Midbrain (tissue), 1 donor: ENCODE measurements at regions not wholly inside any gene's neighbourhood (a gene's known extent, or its start where the extent isn't known, plus 50 kb on each side); places are given as distances from the start of the nearest gene placed in this dataset.
"Not testable (repeated sequence)": the region's sequence is repeated elsewhere in the genome, so short reads cannot be mapped to it uniquely, and the experiment has no call there.

ENCODE experiments used
- DNase-seq: peaks from one replicate; lab custom pipeline; 2025; lab: John Stamatoyannopoulos, UW

DNA sequence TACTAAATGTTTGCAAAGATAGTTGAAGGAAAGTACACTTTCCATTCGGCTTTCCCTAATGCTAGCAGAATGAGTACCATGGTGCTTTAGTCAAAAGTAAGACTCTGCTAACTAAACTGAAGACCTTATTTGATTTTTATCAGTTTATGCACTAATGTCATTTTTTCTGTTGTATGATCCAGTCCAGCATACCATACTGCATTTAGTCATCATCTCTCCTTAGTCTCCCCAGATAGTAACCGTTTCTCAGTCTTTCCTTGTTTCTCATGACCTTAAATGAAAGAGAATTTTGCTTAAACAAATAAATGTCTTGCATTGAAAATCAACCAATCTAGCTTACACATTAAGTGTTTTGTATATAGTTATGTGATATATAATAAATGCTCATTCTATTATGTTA lies 529.5 kb upstream of the SEMA3D start:
- DNase-seq = no peak

DNA sequence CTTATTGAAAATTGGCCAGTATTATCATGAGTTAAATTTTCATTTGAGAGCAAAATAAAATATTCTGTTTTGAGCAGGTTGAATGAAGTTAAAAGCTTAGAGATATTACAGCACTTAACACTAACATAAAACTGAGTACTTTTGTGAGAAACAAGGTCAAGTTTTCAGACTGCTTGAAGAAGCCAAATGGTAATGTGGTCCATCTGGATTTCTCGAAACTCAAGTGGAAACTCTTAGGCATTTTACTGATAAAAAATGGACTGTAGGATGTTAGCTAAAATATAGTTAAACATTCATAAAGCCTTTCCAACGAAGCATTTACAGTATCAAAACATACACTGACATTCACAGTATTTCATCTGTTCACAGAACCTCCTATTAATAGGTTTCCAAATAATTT lies 528.1 kb upstream of the SEMA3D start:
- DNase-seq = no peak

DNA sequence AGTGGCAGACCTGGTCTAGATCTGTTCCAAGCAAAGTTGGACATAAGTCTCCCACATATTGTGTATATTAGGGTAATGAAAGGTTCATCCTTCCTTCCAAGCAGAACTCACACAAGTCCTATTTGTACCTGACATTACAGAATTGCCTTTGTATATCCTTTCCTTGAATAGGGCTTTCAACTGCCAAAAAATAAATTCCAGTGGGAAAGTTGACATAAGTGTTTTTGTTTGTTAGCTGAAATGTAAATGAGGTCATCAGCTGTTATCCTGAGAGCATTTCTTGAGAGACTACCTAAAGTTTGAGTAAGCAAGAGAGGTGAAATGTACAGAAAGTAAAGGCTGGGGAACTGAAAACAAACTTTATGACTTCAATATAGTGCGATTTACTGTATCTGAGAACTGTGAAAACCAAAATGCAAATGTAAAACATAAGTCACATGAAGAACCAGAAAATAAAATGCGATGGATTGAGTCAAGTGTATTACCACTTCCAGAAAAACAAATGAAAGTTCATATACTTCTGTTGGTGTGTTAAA lies 527.3 kb upstream of the SEMA3D start:
- no peak for DNase-seq

DNA sequence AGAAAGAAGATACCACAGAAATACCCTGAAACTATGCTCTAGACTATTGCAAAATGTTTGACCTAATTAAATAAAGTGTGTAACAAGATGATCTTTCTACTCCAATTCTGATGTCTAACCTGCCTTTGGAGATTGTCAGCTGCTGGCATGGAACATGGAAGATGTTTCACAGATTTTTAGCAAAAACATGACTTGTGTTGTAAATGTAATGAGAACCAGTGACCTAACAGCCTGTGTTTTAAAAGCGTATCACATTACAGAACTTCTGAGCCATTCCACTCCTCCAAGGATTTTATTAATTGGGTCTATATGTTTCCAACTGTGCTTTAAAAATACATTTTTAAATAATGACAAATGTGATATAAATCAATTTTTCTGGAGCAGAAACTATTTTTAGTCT lies 526.3 kb upstream of the SEMA3D start:
- no peak for DNase-seq

DNA sequence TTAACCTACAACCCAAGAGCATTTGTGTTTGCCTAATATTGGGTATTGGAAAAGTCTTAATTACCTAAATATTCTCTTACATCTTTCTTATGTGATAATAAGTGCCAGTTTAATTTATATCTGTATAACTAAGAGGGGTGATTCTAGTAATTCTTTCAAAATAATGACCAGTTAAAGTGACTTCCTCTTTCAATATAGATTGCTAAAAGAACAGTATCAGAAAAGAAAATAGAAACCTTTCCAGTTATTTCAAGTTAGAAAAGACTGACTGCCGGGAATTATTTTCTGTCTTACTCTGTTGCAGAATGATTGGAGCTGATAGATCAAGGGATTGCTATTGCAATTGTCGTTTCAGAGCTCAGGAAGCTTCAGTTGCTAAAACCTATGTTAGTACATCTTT lies 525.0 kb upstream of the SEMA3D start:
- no peak for DNase-seq

DNA sequence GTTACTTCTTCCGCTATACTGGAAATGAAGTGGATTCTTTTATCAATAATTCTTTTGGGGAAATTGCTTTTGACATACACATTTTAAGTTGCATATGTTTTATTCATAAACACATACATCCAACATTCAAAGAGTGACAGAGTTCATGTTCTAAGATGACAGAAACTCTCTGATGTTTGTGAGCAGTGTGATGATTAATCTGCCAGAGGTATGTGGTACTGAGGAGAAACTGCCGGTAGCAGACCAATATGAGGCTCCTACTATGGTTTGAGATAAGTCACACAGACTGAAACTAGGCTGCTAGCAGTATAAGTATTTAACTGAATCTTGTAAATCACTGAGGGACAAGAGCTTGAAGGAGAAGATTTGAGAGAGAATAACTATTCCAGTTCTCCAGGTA lies 524.1 kb upstream of the SEMA3D start:
- DNase-seq = no peak

DNA sequence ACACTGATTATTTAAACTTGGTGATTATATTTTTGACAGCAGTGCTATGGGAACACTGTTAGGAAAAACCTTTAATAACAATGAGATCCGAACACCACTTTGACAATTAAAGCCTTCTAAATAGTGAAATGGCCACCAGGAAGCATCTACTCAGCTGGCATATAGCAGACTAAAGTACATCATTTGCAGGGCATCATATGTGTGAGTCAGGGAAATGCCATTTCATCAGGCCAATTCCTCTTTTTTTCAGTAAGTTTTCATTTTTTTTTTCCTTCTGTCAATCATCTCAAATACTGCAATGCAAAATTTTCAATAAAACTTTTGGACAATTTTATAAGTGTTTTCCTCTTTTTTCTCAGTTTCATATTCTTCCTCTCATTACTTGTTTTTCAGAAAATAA lies 521.4 kb upstream of the SEMA3D start:
- no peak for DNase-seq

DNA sequence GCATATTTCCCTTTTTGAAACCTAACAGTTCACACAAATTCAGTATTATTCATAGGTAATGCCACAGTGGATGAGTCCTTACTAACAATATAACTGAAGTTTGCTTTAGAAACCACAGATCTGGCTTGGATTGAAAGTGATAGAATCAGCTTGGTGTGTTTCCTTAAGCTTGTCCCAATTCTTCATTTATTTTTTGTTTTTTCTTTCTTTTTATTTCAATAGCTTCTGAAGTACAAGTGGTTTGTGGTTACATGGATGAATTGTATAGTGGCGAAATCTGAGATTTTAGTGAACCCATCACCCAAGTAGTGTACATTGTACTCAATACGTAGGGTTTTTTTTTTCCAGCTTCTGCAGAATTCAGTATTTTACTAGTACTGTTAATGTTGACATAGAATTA lies 518.2 kb upstream of the SEMA3D start:
- no peak for DNase-seq

DNA sequence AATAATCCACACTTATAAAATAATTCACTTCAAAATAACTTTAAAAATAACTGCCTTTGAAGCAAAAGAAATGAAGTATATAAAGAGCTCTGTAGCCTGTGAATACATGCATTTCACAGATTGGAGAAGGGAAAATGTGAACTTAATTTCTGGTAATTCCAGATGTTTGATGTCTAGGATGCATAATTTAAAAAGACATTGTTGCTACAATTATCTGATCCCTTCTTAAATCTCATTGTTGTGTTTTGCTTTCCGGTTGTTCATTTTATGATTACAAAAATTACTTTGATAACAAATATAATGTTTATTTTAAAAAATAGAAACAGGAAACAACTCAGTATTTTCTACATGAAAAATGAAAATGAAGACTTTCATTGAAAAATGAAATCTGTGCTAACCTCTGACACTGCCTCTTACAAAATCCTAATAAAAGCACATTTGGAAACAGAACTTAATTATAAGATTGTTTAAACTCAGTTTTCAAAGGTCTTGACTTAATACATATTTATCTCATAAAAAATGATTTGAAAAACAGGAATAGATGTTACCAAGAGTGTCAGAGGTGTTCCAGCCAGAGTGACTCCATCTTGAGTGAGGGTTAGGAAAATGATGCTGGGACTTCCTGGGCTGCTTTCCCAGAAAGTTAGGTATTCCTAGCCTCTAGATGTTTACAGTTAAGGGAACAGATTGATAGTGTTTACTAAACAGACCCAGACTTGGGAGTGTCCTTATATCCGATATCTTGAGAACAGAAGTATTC lies 516.6 kb upstream of the SEMA3D start:
- no peak for DNase-seq

DNA sequence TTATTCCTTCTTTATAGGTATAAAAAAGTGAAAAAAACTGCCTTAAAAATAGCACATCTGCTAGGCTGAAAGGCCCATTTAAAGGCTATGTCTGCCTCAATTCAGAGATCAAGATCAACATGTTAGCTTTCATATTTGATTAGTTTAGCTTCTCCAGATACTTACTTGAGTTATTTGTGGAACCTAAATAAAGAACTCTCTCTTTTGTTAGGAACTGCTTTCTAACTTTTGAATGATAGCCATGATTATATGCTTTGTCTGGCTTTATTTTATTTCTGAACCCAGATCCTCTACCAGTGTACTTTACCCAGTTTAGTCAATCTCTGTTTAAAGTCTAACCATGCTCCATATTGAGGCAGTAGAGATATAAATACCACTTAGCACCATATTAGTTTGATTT lies 515.5 kb upstream of the SEMA3D start:
- no peak for DNase-seq

DNA sequence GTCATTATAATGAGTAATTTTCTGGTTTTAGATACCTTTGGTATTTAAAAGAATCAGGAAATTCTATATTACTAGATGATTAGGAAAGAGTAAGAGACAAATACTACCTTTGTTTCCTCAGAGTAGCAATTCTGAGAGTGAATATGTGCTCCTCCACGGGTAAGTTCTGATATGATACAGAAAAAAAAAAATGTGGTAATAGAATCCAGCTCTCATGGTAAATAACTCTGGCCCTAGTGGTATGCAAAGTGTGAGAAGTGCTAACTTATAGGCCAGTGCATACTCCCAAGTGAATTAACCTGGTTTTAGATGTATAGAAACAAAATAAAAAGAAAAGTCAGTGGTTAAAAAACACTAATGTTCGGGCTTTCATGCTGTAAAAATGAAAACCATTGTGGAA lies 512.6 kb upstream of the SEMA3D start:
- no peak for DNase-seq

DNA sequence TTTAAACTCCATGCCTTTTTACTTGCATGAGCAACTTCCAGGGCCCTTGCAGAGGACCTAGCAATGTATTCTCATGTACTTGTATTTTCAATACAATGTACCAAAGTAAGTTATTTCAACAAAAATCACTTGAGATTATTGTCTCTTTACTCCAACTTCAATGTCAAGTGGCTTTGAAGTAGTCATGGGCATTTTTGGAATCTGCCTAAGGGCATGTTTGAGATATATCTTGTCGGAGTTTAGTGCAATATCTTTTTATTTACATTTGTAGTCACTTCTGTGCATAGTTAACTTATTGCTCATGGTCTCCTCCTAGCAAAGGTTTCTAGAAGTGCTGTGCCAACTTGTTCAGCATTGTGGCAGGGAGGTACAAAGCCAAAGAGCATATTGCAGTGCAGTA lies 508.7 kb upstream of the SEMA3D start:
- no peak for DNase-seq

DNA sequence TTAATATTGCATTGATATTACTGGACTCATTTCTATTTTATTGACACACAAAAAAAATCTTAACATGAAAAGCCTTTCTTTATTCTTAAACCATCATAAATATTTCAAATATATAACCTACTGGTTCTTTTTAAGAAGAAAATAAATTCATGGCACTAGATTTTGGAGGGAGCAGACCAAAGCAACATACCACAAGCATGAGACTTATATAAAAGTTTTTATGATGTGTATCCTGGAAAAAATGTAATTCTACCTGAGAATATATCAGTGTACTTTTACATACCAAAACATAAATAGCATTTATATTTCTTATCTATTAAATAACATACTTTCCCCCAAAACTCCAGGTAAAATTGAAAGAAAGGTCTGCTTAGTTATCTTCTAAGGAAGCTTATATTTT lies 508.2 kb upstream of the SEMA3D start:
- no peak for DNase-seq

DNA sequence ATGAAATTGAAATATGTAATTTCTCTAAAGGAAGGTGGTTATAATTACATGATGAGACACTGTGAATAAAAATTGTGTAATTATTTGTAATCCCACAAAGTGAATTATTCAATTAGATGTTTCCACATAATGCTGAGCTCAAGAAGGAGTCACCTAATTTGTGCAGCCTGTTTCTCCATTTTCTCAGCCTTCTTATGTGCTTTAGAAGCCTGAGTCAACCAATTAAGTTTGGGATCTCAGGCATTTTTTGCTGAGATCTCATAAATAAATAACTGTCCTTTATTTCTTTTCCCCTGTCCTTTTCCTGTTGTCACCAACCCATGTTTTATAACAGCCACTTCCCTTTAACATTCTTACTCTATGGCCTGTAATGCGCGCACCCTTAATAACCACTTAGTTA lies 506.5 kb upstream of the SEMA3D start:
- DNase-seq = no peak

DNA sequence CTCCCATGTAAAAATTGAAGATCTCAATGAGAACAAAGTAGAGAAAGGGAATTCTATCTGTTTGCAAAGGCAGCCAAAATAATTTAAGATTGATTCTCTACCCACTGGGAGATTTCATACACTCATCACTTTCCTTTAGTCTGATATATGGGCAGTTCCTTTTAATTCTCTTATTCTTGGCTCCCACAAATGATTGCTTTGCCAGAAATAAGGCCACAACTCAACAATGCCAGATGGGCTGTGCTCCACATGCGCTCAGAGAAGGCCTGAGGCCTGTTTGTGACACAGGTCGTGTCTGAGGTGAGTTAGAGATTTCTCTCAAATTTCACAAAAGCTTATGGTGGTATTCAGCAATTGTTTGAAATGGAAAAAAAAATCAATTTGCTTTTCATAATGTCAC lies 501.9 kb upstream of the SEMA3D start:
- no peak for DNase-seq

DNA sequence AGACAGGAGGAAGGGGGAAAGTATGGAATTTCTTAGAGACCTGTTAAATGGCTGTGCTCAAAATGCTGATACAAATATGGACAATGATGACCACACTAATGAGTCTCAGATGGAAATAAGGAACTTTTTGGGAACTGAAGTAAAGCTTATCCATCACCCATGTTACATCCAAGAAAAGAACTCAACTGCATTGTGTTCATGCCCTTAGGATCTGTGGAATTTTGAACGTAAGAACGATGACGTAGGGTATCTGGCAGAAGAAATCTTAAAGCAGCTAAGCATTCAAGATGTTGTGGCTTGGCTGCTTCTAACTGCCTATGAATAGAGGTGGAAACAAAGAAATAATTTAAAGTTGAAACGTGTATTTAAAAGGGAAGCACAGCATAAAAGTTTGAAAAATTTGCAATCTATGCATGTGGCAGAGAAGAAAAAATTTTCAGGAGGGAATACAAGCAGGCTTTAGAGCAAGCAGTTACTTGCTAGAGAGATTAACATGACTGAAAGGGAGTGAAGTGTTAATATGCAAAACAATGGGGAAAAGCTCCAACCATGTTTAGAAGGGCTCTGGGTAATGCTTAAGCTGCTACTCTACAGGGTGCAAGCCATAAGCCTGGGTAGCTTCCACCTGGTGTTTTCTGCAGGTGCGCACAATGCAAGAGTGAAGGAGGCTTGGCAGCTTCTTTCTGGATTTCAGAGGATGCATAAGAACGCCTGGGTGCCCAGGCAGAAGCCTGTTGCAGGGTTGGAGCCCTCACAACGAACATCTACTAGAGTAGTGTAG lies 499.7 kb upstream of the SEMA3D start:
- no peak for DNase-seq

DNA sequence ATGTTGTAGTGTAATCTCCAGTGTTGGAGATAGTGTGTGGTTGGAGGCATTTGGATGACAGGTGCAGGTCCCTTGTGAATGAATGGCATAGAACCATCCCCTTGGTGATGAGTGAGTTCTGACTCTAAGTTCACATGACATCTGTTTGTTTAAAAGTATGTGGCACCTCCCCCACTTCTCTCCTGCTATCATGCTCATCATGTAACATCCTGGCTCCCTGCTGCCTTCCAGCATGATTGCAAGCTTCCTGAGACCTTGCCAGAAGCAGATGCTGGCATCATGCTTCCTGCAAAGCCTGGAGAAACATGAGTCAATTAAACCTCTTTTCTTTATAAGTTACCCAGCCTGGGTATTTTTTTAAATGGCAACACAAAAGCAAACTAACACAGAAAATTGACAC lies 499.0 kb upstream of the SEMA3D start:
- DNase-seq = no peak

DNA sequence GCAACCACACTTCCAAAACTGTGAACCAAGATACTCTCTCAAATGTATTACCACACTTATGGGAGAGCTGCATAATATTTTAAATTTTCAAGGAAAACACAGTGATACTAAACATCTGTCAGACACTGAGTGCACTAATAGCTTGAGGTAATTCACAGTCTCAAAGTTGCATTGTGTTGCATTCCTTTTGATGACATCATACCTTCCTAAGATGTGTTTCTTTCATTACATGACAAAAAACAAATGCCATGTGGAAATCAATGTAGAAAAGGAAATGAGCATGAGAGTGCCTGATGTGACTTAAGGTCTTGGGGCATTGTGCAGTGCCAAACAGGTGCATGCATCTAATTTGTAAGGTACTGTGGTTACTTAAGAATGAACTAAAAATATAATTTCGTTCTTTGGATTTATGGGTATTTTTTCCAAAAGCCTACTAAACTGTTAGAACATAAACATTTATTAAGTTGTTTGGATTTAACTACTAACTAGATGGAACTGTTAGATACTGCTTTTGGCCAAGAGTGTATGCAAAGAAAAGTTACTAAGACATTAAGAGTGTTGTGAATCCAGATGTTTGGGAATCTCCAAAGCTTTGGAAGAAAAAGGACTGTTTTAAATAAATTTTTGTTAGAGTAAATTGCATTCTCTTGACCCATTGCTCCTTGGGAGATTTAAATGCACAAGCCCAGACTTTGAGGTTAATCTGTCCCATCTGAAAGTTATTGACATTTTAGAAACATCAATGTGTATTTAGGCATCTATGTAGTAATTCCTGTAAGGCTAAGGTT lies 496.2 kb upstream of the SEMA3D start:
- no peak for DNase-seq

DNA sequence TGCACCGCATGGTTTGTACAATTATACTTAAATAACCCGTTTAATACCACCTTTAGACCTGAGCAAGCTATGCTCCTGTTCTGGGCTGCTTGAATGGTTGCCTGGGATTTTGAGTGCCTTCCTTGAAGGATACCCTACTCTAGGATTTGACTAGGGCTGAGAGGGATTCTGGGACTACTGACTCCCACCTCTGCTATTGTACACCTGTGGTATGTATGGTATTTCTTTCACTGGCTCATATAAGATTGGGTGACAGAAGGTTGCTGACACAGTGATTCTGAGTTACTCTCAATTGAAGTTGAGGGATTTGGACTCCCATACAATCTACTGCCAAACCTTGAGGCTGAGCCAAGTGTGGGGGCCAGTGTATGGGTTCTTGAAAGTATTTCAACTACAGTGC lies 494.4 kb upstream of the SEMA3D start:
- DNase-seq = no peak

DNA sequence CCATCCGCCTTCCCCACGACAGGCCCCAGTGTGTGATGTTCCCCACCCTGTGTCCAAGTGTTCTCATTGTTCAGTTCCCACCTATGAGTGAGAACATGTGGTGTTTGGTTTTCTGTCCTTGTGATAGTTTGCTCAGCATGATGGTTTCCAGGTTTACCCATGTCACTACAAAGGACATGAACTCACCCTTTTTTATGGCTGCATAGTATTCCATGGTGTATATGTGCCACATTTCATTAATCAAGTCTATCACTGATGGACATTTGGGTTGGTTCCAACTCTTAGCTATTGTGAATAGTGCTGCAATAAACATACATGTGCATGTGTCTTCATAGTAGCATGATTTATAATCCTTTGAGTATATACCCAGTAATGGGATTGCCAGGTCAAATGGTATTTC lies 488.2 kb upstream of the SEMA3D start:
- DNase-seq = not testable (repeated sequence)

DNA sequence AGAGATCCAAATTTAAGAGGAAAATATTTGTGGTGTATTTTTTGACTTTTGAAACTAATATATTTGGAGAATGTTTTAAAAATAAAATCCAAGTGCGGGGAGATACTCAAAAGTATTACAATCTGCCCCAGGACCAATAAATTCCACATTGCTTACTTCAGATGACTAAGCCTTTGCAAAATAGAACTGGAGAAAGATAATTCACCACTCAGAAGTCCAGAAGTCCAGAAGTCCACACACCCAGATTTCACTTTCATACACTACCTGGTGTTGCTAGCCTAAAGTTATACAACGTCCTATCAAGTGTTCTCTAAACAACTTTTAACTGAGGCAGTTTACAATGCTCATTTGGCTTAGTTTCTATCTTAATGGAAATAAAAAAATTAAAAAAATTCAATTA lies 487.0 kb upstream of the SEMA3D start:
- DNase-seq = no peak

DNA sequence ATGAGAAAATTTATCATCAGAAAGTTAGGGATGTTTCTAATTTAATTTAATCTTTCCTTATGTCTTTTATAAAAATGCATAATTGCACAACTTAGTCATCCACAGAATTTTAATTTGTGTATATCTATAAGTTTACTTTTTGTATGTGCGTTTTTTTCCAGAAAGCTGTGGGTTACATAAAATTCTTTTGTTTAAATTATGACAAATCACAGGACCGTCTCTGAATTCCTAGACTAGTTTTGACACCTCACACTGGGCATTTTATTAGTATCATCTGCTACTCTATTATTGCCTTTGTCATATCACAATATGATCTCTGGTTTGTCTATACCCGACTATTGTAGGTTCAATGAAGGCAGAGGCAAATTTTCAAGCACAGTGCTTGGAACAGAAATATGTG lies 482.4 kb upstream of the SEMA3D start:
- no peak for DNase-seq

DNA sequence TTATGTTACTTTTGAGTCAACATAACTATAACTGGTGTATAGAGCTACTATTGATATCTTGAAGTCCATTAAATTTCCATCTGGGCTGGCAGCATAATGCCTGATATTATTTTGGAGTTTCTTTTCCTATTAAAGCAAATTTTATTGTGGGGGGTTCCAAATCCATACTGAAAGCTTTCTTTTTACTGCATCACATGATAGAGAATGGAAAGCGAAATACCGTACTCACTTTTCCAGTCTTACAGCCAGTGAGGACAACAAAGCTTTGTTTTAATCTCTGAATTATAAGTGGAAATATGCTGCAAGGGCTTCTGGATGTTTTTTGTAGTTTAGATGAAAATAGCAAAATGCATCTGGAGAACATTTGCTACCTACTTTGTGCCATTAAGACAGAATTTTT lies 477.5 kb upstream of the SEMA3D start:
- DNase-seq = no peak
